BJ (cell line): ENCODE measurements at regions not wholly inside any gene's neighbourhood (a gene's known extent, or its start where the extent isn't known, plus 50 kb on each side); places are given as distances from the start of the nearest gene placed in this dataset.

Source experiments
- CTCF ChIA-PET: fragments of 350-600 bp; formaldehyde crosslinking; extraction: SDS; loops from one replicate; lab custom pipeline; 2021; ENCODE audit warnings: antibody characterized with exemption, inconsistent platforms; lab: Yijun Ruan, JAX
- POLR2A ChIA-PET: fragments of 300-600 bp; sonication (Branson Sonifier 250); formaldehyde crosslinking; extraction: SDS; loops from one replicate; lab custom pipeline; 2021; ENCODE audit warnings: antibody characterized with exemption; lab: Charles Lee
- DNase-seq: peaks from one replicate; pipeline ENCODE4 v3.0.0-alpha.2; 2011; ENCODE audit warnings: low read depth
- H3K27me3 ChIP-seq: 2 replicates; pipeline ENCODE4 v1.6.0; 2011; ENCODE audit warnings: low read length; ENCODE audit not compliant: control insufficient read depth, insufficient read depth
- H3K36me3 ChIP-seq: 2 replicates; pipeline ENCODE4 v1.5.1; 2011; ENCODE audit warnings: low read length; ENCODE audit not compliant: control insufficient read depth, insufficient read depth
- H3K4me3 ChIP-seq: 2 replicates; pipeline ENCODE4 v1.5.1; 2011; ENCODE audit warnings: low read depth, mild to moderate bottlenecking, control low read depth, low read length
- CTCF ChIP-seq: IDR thresholded peaks from 2 replicates; pipeline ENCODE4 v1.5.1; 2011; ENCODE audit warnings: low read depth, mild to moderate bottlenecking, control low read depth, inconsistent platforms, low read length, moderate library complexity; ENCODE audit not compliant: insufficient read depth

GRCh38 chr11:96885405-96885804 is 495.6 kb downstream of the JRKL start:
- CTCF ChIA-PET, result interaction anchor here (1.1 kb wide), 1 partner anchor 16 kb away, joined by 3 read pairs; no protein-coding TSS in a partner anchor
- Histone ChIP-seq H3K4me3 (no peak overlapping the region), H3K27me3 (no peaks in the 10 kb centered on the region), H3K36me3 (no peaks in the 10 kb centered on the region)
- no peak for TF ChIP-seq CTCF
- POLR2A ChIA-PET, result no interaction called here
- DNase-seq, result no peak

DNA sequence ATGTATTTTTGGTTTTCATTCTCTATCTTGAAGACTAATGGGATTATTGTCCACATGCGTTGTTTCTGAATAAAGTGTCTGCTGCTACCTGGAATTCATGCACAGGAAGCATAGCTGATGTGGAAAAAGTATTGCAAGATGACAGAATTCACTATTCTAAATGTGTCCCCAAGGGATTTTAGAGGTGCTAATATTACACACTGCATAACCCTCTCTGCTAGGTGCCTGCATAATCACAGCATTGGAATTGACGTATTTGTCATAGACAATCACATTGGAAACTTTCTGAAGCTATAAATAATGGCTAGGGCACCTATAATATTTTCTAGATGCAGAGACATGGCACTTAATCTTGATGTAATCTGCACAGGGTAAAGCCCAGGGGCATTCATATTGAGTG is 496.1 kb downstream of the JRKL start:
- Histone ChIP-seq H3K36me3 (no peaks in the 10 kb centered on the region), H3K27me3 (no peaks in the 10 kb centered on the region), H3K4me3 (no peak overlapping the region)
- DNase-seq, result no peak
- ChIA-PET POLR2A (no interaction called here), CTCF (interaction anchor here (1.1 kb wide), 1 partner anchor 17 kb away, joined by 3 read pairs; no protein-coding TSS in a partner anchor)
- no peak for TF ChIP-seq CTCF

- POLR2A ChIA-PET, result no interaction called here
- Histone ChIP-seq H3K4me3 (no peak overlapping the region), H3K36me3 (no peaks in the 10 kb centered on the region), H3K27me3 (no peaks in the 10 kb centered on the region)
- no peak for TF ChIP-seq CTCF
- no peak for DNase-seq
- CTCF ChIA-PET, result interaction anchor here (1.1 kb wide), 1 partner anchor 16 kb away, joined by 3 read pairs; no protein-coding TSS in a partner anchor
Observed at GRCh38 chr11:96893988-96894387, 504.2 kb downstream of the JRKL start.

DNA sequence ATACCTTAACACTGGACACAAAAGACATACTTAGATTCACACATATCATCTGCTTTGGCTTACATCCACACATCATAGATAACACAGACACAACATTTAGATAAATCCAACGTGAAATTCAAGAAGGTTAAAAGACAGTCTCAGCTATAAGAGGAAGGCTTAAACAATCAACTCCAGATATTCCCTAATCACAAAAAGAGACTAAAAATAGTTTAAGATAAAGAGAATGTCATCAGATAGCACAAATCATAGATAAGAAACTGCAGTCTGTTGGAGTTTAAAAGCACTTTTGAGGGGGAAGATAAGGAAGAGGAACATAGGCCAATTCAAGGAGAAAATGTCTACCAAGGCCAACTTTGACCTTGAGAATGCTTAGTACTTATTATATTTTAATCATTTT is 504.8 kb downstream of the JRKL start:
- ChIA-PET CTCF (interaction anchor here (1.1 kb wide), 1 partner anchor 17 kb away, joined by 3 read pairs; no protein-coding TSS in a partner anchor), POLR2A (no interaction called here)
- DNase-seq, result no peak

DNA sequence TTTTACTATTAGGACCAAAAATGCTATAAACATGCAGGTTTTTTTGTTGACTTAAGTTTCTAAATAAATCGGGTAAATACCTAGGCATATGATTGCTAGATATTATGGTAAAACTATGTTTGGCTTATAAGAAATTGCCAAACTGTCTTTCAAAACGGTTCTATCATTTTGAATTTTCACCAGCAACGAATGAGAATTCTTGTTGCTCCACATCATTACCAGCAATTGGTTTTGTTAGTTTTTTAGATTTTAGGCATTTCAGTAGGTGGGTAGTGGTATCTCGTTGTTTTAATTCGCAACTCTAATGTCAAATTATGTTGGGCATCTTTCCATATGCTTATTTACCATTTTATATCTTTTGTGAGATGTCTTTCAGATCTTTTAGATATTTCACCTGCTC is 510.2 kb downstream of the JRKL start:
- POLR2A ChIA-PET, result no interaction called here

More for the DNA sequence above, 504.8 kb downstream of the JRKL start:
- Histone ChIP-seq H3K27me3 (no peaks in the 10 kb centered on the region), H3K36me3 (no peaks in the 10 kb centered on the region), H3K4me3 (no peak overlapping the region)
- no peak for TF ChIP-seq CTCF

More for the DNA sequence above, 510.2 kb downstream of the JRKL start:
- H3K27me3 ChIP-seq, result no peaks in the 10 kb centered on the region
- no peak overlapping the region for H3K4me3 ChIP-seq
- no peak for TF ChIP-seq CTCF
- CTCF ChIA-PET, result no interaction called here
- H3K36me3 ChIP-seq, result no peaks in the 10 kb centered on the region
- no peak for DNase-seq
